ENCODE measurements at regions not wholly inside any gene's neighbourhood (a gene's known extent, or its start where the extent isn't known, plus 50 kb on each side); places are given as distances from the start of the nearest gene placed in this dataset.
A peak's percentile ranks its signal among the peaks of the same experiment; 100 is the strongest.

DNA sequence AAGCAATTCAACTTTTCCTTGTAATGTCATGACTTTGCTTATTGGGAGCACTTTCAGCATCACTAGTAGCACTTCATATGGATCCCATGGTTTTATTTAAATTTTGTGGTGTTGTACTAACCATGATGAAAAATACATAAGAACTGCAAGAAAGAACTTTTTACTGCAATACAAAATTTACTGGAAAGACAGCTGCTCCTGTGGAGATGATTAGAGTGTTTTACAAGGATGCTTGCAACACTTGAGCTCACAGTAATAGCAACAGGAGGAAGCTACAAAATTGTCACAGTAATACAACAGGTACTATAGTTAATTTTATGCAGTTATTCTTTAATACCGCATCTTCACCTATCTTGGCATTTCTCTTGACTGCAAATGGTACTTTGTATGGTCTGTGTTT, 158.3 kb upstream of the TSLP start:
- no peak overlapping the region for H3K4me3 ChIP-seq (replicated peaks in 1 of 2; ENCODE audit: low read depth in 2 of 2, low read length in 2 of 2)
- no peak for TF ChIP-seq CTCF (IDR thresholded peaks at IDR 0.05; ENCODE audit: low read depth, low read length)
- no peak for DNase-seq (ENCODE audit: low read depth in 2 of 2)

DNA sequence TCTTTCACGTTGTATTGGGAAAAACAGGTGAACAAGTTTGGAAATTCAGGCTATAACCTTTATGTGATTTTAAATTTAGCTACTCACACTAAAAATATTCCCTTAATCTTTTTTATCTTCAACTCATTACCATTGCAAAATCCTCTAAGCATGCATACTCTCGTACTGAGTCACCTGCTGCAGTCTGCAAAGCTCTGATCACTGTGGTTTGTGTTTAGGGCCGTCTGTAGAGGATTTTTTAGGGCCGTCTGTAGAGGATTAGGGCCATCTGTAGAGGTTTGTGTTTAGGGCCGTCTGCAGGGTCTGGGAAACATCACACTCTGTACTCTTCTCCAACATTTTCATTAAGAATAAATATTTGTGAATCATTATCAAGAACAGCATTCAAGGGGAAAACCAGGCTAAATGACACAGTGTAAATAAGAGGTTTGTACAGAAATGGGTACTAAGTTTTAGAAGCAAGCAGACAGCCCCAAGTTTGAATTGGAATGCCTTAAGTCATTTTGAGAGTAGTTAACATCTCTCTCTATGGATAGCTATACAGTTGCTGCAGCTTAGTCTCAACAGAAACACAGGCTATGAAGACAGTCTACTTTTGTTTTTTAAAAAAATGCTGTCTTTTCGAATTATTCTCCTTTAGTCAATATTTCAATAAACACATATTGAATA, 155.0 kb upstream of the TSLP start:
- TF ChIP-seq CTCF (IDR thresholded peaks at IDR 0.05; ENCODE audit: low read depth, low read length): no peak
- no peak overlapping the region for H3K4me3 ChIP-seq (replicated peaks in 1 of 2; ENCODE audit: low read depth in 2 of 2, low read length in 2 of 2)
- DNase-seq (ENCODE audit: low read depth in 2 of 2): peak; percentile 89 to 93

- TF ChIP-seq CTCF (IDR thresholded peaks at IDR 0.05; ENCODE audit: low read depth, low read length): no peak
- peak; percentile 37 to 51 for DNase-seq (ENCODE audit: low read depth in 2 of 2)
- no peak overlapping the region for H3K4me3 ChIP-seq (replicated peaks in 1 of 2; ENCODE audit: low read depth in 2 of 2, low read length in 2 of 2)
Measured at GRCh38 chr5:110917161-110917875, 154.2 kb upstream of the TSLP start.

- TF ChIP-seq CTCF (IDR thresholded peaks at IDR 0.05; ENCODE audit: low read depth, low read length): no peak
- no peak overlapping the region for H3K4me3 ChIP-seq (replicated peaks in 1 of 2; ENCODE audit: low read depth in 2 of 2, low read length in 2 of 2)
- no peak for DNase-seq (ENCODE audit: low read depth in 2 of 2)
Measured at GRCh38 chr5:110918683-110919082, 152.8 kb upstream of the TSLP start.

DNA sequence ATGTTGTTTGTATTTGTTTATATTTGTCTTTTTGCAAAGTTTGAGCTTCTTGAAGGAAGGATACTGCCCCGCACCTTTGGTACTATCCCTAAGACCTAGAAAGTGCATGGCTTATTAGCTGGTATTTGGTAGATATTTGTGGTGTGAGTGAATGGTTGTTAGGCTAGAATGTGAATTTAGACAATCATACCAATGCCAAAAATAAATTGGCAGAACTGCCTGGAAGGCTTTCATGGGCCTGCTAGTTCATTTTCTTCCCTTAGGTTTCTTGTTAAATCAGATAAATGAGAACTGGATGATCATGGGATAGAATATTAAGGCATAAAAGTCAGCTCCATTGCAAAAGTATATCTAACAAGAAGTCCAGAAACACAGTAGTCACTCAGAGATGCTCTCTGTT, 147.5 kb upstream of the TSLP start:
- H3K4me3 ChIP-seq (replicated peaks in 1 of 2; ENCODE audit: low read depth in 2 of 2, low read length in 2 of 2): no peak overlapping the region
- no peak for TF ChIP-seq CTCF (IDR thresholded peaks at IDR 0.05; ENCODE audit: low read depth, low read length)
- no peak for DNase-seq (ENCODE audit: low read depth in 2 of 2)

DNA sequence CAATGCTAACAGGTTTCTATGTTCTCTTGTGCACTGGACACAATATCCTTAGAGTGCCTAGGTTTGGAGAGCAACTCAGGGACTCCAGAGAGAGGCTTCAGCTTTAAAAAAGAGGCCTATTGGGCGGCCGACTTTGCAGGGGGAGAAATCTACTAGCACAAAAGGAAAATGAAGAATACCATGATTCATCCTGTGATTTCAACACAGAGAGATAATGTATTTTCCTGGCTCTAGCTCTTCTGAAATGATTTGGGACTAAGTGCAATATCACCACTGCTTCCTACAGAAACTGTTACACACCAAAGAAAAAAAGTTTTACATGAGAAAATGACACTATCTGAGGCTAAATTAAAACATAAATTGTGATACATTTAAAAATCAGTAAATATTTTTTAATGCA, 146.1 kb upstream of the TSLP start:
- peak; percentile 75 to 78 for DNase-seq (ENCODE audit: low read depth in 2 of 2)
- no peak for TF ChIP-seq CTCF (IDR thresholded peaks at IDR 0.05; ENCODE audit: low read depth, low read length)
- H3K4me3 ChIP-seq (replicated peaks in 1 of 2; ENCODE audit: low read depth in 2 of 2, low read length in 2 of 2): no peak overlapping the region
